Sigmoid colon (tissue), 6 donors: ENCODE measurements at regions not wholly inside any gene's neighbourhood (a gene's known extent, or its start where the extent isn't known, plus 50 kb on each side); places are given as distances from the start of the nearest gene placed in this dataset.
A peak's percentile ranks its signal among the peaks of the same experiment; 100 is the strongest.

Experiments
- DNase-seq: peaks from one replicate; pipeline ENCODE4 v3.0.0-alpha.2; 2019
- H3K27ac ChIP-seq, 4 donors: fragments of 200-600 bp; sonication (generic); one replicate each; pipeline ENCODE4 v1.5.1; 2016 to 2019; ENCODE audit warnings: mild to moderate bottlenecking in 1 of 4
- H3K27me3 ChIP-seq, 3 donors: fragments of 200-600 bp; sonication (generic); one replicate each; pipeline ENCODE4 v1.5.1; 2019; ENCODE audit warnings: mild to moderate bottlenecking in 1 of 3
- H3K36me3 ChIP-seq, 4 donors: fragments of 200-600 bp; sonication (generic); one replicate each; pipeline ENCODE4 v1.5.1; 2016 to 2019
- H3K4me1 ChIP-seq, 4 donors: fragments of 200-600 bp; sonication (generic); one replicate each; pipeline ENCODE4 v1.5.1; 2017 to 2019
- H3K4me3 ChIP-seq, 4 donors: fragments of 200-600 bp; sonication (generic); one replicate each; pipeline ENCODE4 v1.5.1; 2017 to 2019; ENCODE audit warnings: mild to moderate bottlenecking in 2 of 4, moderate library complexity in 1 of 4
- H3K9me3 ChIP-seq, 4 donors: fragments of 200-600 bp in 3 of 4; sonication (generic) in 3 of 4; one replicate each; pipeline versions ENCODE4 v1.5.1 to v1.6.1; 2013 to 2019
- CTCF ChIP-seq, 4 experiments: fragments of 450-650 bp in 3 of 4; fragments of 200-600 bp in 1 of 4; IDR thresholded peaks; one replicate each; pipeline ENCODE4 v1.5.1; 2016 to 2019; ENCODE audit warnings: antibody characterized with exemption in 4 of 4, mild to moderate bottlenecking in 3 of 4, moderate library complexity in 2 of 4
- EP300 ChIP-seq, 4 donors: sonication (generic); formaldehyde crosslinking; IDR thresholded peaks; one replicate each; pipeline ENCODE4 v1.6.1; 2017; ENCODE audit warnings: antibody characterized with exemption in 4 of 4
- POLR2A ChIP-seq, 2 donors: fragments of 450-650 bp; IDR thresholded peaks; one replicate each; pipeline ENCODE4 v1.6.1; 2016; ENCODE audit warnings: antibody characterized with exemption in 2 of 2, mild to moderate bottlenecking in 2 of 2, moderate library complexity in 2 of 2
- POLR2AphosphoS5 ChIP-seq, 4 donors: sonication (generic); formaldehyde crosslinking; IDR thresholded peaks; one replicate each; pipeline ENCODE4 v1.6.1; 2017; ENCODE audit warnings: antibody characterized with exemption in 4 of 4
- WGBS, 2 donors: extraction: QIAGEN DNeasy Blood & Tissue Kit; methylation state at CpG; one replicate each; pipeline ENCODE4 v1.1.7; 2013; 5-methylcytosine and 5-hydroxymethylcytosine counted together
- intact Hi-C: fragments of 100-400 bp; cut with DNase I; formaldehyde crosslinking; loops from one replicate; pipeline ENCODE4 v1.15.1; 2023
- donor health status: healthy with polysubstance abuse.
- donor health status: healthy.

GRCh38 chrX:40177942-40178715, 80.4 kb upstream of the BCOR start:
- whole genome bisulfite sequencing, 2 donors, result 55 to 80% methylated on average over 14 of the region's 14 CpGs
- Histone ChIP-seq H3K4me1 (peaks cover 0 to 37% (median 15%) of the 10 kb centered on the region in 4 donors), H3K27ac (peak overlapping the region in 2 of 4 donors; percentile 91 to 97), H3K27me3 (peaks cover 0 to 5% (median 0%) of the 10 kb centered on the region in 3 donors), H3K4me3 (no peak overlapping the region), H3K36me3 (no peaks in the 10 kb centered on the region), H3K9me3 (no peaks in the 10 kb centered on the region)
- no peak for TF ChIP-seq CTCF (IDR thresholded peaks at IDR 0.05)
- TF ChIP-seq EP300 (IDR thresholded peaks at IDR 0.05), result no peak
- DNase-seq, result no peak
- intact Hi-C loops, result loop anchor here (2.0 to 10.0 kb wide), 4 partner anchors 89 to 706 kb away; no protein-coding TSS in a partner anchor

- Histone ChIP-seq H3K27ac (peak overlapping the region; percentile 91 to 97 (median 93)), H3K36me3 (no peaks in the 10 kb centered on the region), H3K4me3 (peak overlapping the region in 1 of 4 donors; percentile 63), H3K27me3 (peaks cover 0 to 5% (median 0%) of the 10 kb centered on the region in 3 donors), H3K4me1 (peaks cover 0 to 43% (median 18%) of the 10 kb centered on the region in 4 donors), H3K9me3 (no peaks in the 10 kb centered on the region)
- intact Hi-C loops, result loop anchor here (2.0 to 10.0 kb wide), 4 partner anchors 89 to 705 kb away; no protein-coding TSS in a partner anchor
- TF ChIP-seq POLR2AphosphoS5 (IDR thresholded peaks at IDR 0.05) (no peak), POLR2A (IDR thresholded peaks at IDR 0.05) (no peak), EP300 (IDR thresholded peaks at IDR 0.05) (no peak), CTCF (IDR thresholded peaks at IDR 0.05) (no peak)
- 55 to 66% methylated on average over 2 of the region's 2 CpGs for WGBS, 2 donors
- no peak for DNase-seq
Observed at GRCh38 chrX:40177489-40177888, 79.7 kb upstream of the BCOR start.

- no peak for DNase-seq
- Histone ChIP-seq H3K36me3 (no peaks in the 10 kb centered on the region), H3K4me3 (peak overlapping the region; percentile 38 to 63 (median 56)), H3K9me3 (no peaks in the 10 kb centered on the region), H3K4me1 (peaks cover 0 to 43% (median 18%) of the 10 kb centered on the region in 4 donors), H3K27me3 (peaks cover 0 to 5% (median 0%) of the 10 kb centered on the region in 3 donors), H3K27ac (peak overlapping the region; percentile 91 to 97 (median 93))
- WGBS, 2 donors, result 1 to 2% methylated on average over 14 of the region's 14 CpGs
- intact Hi-C loops, result loop anchor here (2.0 to 10.0 kb wide), 4 partner anchors 90 to 705 kb away; no protein-coding TSS in a partner anchor
- TF ChIP-seq POLR2A (IDR thresholded peaks at IDR 0.05) (no peak), POLR2AphosphoS5 (IDR thresholded peaks at IDR 0.05) (no peak), EP300 (IDR thresholded peaks at IDR 0.05) (no peak), CTCF (IDR thresholded peaks at IDR 0.05) (no peak)
Observed at GRCh38 chrX:40177117-40177430, 79.3 kb upstream of the BCOR start.

GRCh38 chrX:40176351-40177116, 78.8 kb upstream of the BCOR start:
- WGBS, 2 donors, result 0 to 1% methylated on average over 85 of the region's 85 CpGs
- H3K27me3 ChIP-seq, result peaks cover 0 to 5% (median 0%) of the 10 kb centered on the region in 3 donors
- H3K4me3 ChIP-seq, result peak overlapping the region; percentile 38 to 63 (median 56)
- peak overlapping the region; percentile 91 to 97 (median 93) for H3K27ac ChIP-seq
- peaks cover 0 to 43% (median 18%) of the 10 kb centered on the region in 4 donors for H3K4me1 ChIP-seq
- TF ChIP-seq CTCF (IDR thresholded peaks at IDR 0.05) (no peak), POLR2A (IDR thresholded peaks at IDR 0.05) (peak in 1 of 2 donors; percentile 33), POLR2AphosphoS5 (IDR thresholded peaks at IDR 0.05) (peak in 2 of 4 donors; percentile 62 to 65), EP300 (IDR thresholded peaks at IDR 0.05) (no peak)
- H3K36me3 ChIP-seq, result no peaks in the 10 kb centered on the region
- no peaks in the 10 kb centered on the region for H3K9me3 ChIP-seq
- peak; percentile 86 for DNase-seq
- intact Hi-C loops, result loop anchor here (2.0 to 10.0 kb wide), 4 partner anchors 90 to 704 kb away; no protein-coding TSS in a partner anchor
